ENCODE measurements at regions not wholly inside any gene's neighbourhood (a gene's known extent, or its start where the extent isn't known, plus 50 kb on each side); places are given as distances from the start of the nearest gene placed in this dataset.

DNA sequence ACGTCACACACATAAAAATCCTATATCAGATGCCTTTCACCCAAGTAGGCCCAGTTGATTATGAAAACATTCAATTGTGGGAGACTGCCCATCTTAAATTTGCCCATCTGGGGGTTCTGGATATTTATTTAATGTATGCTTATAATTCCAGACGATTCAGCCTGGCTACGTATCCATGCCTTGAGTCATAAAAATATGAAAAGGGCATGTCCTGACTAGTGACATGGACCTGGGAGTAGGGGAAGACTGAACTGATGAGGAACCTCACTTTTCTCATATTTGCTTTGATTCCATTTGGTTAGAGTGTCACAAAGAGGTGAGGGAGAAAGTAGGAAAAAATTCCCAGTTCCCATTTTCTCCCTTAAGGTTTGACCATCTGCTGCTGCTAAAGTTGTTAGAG lies 122.5 kb upstream of the GNAO1 start:
- H3K27me3 Mint-ChIP-seq (ENCODE audit: low read depth) = no peaks in the 10 kb centered on the region; the same call in 1 of the 2 replicates
- CTCF ChIA-PET = no interaction called here
- POLR2A ChIA-PET = no interaction called here
- DNase-seq (ENCODE audit: low spot score) (no peak), ATAC-seq (no peak)
- TF ChIP-seq, protein P1, sequence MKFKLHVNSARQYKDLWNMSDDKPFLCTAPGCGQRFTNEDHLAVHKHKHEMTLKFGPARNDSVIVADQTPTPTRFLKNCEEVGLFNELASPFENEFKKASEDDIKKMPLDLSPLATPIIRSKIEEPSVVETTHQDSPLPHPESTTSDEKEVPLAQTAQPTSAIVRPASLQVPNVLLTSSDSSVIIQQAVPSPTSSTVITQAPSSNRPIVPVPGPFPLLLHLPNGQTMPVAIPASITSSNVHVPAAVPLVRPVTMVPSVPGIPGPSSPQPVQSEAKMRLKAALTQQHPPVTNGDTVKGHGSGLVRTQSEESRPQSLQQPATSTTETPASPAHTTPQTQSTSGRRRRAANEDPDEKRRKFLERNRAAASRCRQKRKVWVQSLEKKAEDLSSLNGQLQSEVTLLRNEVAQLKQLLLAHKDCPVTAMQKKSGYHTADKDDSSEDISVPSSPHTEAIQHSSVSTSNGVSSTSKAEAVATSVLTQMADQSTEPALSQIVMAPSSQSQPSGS (CRISPR knock-in tag; IDR thresholded peaks at IDR 0.05; ENCODE audit: borderline replicate concordance, low read depth) = no peak
- TF ChIP-seq IRF2 (CRISPR knock-in tag; IDR thresholded peaks at IDR 0.05; ENCODE audit: borderline replicate concordance, low read depth) (no peak), AR (CRISPR knock-in tag; IDR thresholded peaks at IDR 0.05) (no peak), HMGA2 (CRISPR knock-in tag; IDR thresholded peaks at IDR 0.05) (no peak), SMAD3 (CRISPR knock-in tag; IDR thresholded peaks at IDR 0.05; ENCODE audit: borderline replicate concordance) (no peak), GABPB1 (CRISPR knock-in tag; IDR thresholded peaks at IDR 0.05) (no peak), SMAD4 (CRISPR knock-in tag; IDR thresholded peaks at IDR 0.05) (no peak), ATF6 (CRISPR knock-in tag; IDR thresholded peaks at IDR 0.05) (no peak), SOX15 (CRISPR knock-in tag; IDR thresholded peaks at IDR 0.05) (no peak), CREB1 (CRISPR knock-in tag; IDR thresholded peaks at IDR 0.05) (no peak)
- TF ChIP-seq, protein P2, sequence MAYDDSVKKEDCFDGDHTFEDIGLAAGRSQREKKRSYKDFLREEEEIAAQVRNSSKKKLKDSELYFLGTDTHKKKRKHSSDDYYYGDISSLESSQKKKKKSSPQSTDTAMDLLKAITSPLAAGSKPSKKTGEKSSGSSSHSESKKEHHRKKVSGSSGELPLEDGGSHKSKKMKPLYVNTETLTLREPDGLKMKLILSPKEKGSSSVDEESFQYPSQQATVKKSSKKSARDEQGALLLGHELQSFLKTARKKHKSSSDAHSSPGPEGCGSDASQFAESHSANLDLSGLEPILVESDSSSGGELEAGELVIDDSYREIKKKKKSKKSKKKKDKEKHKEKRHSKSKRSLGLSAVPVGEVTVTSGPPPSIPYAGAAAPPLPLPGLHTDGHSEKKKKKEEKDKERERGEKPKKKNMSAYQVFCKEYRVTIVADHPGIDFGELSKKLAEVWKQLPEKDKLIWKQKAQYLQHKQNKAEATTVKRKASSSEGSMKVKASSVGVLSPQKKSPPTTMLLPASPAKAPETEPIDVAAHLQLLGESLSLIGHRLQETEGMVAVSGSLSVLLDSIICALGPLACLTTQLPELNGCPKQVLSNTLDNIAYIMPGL (CRISPR knock-in tag; IDR thresholded peaks at IDR 0.05) = no peak
- TF ChIP-seq, protein P3, sequence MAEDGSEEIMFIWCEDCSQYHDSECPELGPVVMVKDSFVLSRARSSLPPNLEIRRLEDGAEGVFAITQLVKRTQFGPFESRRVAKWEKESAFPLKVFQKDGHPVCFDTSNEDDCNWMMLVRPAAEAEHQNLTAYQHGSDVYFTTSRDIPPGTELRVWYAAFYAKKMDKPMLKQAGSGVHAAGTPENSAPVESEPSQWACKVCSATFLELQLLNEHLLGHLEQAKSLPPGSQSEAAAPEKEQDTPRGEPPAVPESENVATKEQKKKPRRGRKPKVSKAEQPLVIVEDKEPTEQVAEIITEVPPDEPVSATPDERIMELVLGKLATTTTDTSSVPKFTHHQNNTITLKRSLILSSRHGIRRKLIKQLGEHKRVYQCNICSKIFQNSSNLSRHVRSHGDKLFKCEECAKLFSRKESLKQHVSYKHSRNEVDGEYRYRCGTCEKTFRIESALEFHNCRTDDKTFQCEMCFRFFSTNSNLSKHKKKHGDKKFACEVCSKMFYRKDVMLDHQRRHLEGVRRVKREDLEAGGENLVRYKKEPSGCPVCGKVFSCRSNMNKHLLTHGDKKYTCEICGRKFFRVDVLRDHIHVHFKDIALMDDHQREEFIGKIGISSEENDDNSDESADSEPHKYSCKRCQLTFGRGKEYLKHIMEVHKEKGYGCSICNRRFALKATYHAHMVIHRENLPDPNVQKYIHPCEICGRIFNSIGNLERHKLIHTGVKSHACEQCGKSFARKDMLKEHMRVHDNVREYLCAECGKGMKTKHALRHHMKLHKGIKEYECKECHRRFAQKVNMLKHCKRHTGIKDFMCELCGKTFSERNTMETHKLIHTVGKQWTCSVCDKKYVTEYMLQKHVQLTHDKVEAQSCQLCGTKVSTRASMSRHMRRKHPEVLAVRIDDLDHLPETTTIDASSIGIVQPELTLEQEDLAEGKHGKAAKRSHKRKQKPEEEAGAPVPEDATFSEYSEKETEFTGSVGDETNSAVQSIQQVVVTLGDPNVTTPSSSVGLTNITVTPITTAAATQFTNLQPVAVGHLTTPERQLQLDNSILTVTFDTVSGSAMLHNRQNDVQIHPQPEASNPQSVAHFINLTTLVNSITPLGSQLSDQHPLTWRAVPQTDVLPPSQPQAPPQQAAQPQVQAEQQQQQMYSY (CRISPR knock-in tag; IDR thresholded peaks at IDR 0.05) = no peak
- no peaks in the 10 kb centered on the region for H3K9me3 Mint-ChIP-seq
- no peak overlapping the region for H3K27ac Mint-ChIP-seq
- H3K36me3 Mint-ChIP-seq = no peaks in the 10 kb centered on the region
- H3K4me1 Mint-ChIP-seq = peaks cover 9% of the 10 kb centered on the region
- no peak overlapping the region for H3K4me3 Mint-ChIP-seq

DNA sequence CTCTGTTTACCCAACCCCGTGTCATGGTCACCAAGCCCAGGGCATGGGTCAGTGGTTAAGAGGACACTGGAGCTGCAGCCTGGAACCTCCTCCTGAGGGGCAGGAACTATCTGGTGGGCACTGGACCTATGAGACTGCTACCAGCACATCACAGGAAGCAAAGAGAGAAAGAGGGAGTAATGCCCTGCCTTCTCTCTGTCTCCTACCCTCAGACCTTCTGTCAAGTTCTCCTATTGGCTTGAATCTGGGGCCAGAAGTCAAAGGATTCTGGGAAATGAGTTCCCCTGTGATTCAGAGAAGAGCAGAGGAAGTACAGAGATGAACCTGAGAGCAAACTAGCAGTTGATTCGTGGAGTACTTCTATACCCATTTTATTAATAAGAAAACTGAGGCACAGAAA lies 123.0 kb upstream of the GNAO1 start:
- Mint-ChIP-seq H3K27me3 (ENCODE audit: low read depth) (no peaks in the 10 kb centered on the region; the same call in 1 of the 2 replicates), H3K36me3 (no peaks in the 10 kb centered on the region), H3K4me1 (peaks cover 9% of the 10 kb centered on the region), H3K4me3 (no peak overlapping the region), H3K9me3 (no peaks in the 10 kb centered on the region), H3K27ac (no peak overlapping the region)
- POLR2A ChIA-PET = no interaction called here
- ATAC-seq (no peak), DNase-seq (ENCODE audit: low spot score) (no peak)
- CTCF ChIA-PET = no interaction called here
- TF ChIP-seq NFATC4 (CRISPR knock-in tag; IDR thresholded peaks at IDR 0.05) = no peak
- no peak for TF ChIP-seq OVOL2 (CRISPR knock-in tag; IDR thresholded peaks at IDR 0.05; ENCODE audit: borderline replicate concordance)
- no peak for TF ChIP-seq JUN (CRISPR knock-in tag; IDR thresholded peaks at IDR 0.05)
- TF ChIP-seq ZSCAN18 (CRISPR knock-in tag; IDR thresholded peaks at IDR 0.05) = no peak
- TF ChIP-seq, protein P4, sequence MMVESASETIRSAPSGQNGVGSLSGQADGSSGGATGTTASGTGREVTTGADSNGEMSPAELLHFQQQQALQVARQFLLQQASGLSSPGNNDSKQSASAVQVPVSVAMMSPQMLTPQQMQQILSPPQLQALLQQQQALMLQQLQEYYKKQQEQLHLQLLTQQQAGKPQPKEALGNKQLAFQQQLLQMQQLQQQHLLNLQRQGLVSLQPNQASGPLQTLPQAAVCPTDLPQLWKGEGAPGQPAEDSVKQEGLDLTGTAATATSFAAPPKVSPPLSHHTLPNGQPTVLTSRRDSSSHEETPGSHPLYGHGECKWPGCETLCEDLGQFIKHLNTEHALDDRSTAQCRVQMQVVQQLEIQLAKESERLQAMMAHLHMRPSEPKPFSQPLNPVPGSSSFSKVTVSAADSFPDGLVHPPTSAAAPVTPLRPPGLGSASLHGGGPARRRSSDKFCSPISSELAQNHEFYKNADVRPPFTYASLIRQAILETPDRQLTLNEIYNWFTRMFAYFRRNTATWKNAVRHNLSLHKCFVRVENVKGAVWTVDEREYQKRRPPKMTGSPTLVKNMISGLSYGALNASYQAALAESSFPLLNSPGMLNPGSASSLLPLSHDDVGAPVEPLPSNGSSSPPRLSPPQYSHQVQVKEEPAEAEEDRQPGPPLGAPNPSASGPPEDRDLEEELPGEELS (CRISPR knock-in tag; IDR thresholded peaks at IDR 0.05) = no peak
- no peak for TF ChIP-seq ZNF281 (CRISPR knock-in tag; IDR thresholded peaks at IDR 0.05)
